ENCODE measurements at regions not wholly inside any gene's neighbourhood (a gene's known extent, or its start where the extent isn't known, plus 50 kb on each side); places are given as distances from the start of the nearest gene placed in this dataset.
"Not testable (repeated sequence)": the region's sequence is repeated elsewhere in the genome, so short reads cannot be mapped to it uniquely, and the experiment has no call there.

DNA sequence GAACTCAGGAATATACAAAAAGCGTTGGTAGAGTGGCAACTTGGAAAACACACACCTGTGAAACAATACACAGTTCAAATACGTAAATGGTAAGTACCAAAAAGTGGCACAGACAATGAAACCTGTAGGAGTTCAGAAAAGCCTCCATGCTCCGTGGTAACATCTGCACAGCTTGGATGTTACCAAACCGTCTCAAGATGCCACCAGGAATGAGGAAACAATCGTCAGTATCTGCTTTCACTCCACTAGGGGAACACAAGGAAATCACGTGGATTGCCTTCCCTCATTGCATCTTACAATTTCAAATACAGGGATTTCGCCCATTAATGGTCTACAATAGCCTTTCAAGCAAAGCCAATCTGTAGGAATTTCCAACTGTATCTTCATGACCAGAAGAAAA, 224.6 kb upstream of the LRRC61 start:
- DNase-seq (ENCODE audit: low read depth in 3 of 3, low spot score in 1 of 3): not testable (repeated sequence)

DNA sequence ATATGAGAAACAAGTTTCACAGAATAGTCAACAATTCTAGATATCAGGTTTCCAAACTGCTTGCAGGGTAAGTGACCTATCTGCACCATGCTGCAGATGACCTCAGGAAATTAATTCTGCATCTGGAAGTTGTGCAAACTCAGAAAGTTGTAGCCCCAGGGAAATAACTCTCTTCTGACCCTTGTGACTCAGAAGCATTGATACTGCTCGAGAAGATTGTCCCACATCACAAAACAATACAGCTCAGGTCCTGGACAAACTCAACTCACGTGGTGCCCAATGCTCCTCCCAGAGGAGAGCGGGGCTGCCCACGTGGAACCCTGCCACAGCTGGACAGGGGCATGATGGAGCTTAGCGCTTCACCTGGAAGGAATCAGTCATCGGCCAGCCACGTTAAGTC, 221.9 kb upstream of the LRRC61 start:
- not testable (repeated sequence) for DNase-seq (ENCODE audit: low read depth in 3 of 3, low spot score in 1 of 3)

DNA sequence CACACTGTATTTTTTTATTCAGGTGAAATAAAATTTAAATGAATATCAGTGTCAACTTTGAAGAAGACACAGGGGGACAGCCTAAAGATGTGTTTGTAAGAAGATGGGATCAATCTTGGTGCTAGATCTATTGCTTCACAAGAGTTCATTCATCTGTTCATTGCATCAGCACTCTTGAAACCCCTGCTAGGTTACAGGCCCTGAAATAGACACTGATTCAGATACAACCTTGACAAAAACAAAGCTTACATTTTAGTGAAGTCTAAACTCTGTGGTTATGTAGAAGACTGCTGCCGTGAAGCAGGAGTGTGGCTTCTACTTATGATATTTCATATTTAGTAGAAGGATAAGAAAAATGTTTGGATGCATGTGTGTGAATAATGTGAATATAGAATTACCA, 215.9 kb upstream of the LRRC61 start:
- DNase-seq (ENCODE audit: low read depth in 3 of 3, low spot score in 1 of 3): not testable (repeated sequence)

DNA sequence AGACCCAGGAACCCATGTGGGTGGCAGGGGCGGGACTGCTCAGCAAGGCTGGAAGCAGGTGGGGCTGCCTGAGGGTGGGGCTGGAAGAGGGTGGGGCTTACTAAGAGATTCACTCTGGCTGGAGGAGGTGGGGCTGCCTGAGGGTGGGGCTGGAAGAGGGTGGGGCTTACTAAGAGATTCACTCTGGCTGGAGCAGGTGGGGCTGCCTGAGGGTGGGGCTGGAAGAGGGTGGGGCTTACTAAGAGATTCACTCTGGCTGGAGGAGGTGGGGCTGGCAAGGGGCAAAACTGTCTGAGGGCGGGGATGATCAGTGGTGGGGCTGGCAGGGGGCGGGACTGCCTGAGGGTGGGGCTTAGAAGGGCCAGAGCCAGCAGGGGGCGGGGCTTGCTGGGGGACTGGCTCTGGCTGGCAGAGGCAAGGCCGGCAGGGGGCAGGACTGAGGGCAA, 212.8 kb upstream of the LRRC61 start:
- DNase-seq (ENCODE audit: low read depth in 3 of 3, low spot score in 1 of 3): not testable (repeated sequence)

DNA sequence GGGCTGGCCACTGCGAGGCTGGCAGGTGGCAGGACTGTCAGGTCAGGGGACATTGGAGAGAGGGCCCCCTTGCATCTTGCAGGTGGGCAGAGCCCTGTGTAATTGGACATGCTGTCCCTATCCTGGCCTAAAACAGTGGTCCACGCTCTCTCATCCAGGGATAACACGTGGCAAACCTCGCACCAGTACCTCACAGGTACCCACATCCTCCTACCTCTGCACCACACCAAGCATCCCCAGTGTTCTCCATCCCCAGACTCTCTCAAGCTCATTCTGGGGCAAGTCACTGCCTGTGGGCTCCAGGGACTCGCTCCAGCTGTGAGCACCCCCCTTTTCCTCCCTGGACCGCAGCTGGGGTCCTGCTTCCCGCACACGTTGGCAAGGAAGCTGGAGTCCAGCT, 212.3 kb upstream of the LRRC61 start:
- DNase-seq (ENCODE audit: low read depth in 3 of 3, low spot score in 1 of 3): not testable (repeated sequence)

DNA sequence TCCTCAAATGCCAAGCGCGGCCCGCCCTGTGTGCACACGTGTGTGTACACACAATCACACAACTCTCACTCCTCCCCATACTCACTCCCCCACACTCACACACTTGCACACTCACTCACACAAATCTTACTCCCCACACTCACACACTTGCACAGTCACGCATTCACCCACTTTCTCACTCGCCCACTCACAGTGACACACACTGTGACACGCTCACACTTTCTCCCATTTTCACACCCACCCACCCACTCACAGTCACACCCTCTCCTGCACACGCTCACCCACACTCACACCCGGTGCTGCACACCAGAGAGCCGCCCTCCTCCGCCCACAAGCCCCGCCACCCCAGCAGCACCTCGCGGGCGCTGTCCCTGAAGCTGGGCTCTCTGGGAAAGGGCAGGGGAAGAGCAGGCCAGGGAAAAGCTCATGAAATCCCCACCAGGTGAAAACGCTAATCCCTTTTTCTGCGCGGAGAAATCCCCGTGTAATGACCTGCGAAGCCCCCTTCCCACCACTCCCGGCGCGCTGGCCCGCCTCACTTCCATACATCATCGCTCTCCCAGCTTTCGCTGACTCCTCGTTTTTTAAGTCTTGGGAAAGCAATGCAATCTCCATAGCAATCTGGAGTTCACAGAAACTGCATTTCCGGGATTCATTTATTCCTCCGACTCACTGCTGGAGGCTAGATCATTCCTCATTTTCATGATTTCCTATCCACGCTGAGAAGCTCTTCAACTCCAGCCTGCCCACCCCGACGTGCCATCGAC, 211.6 kb upstream of the LRRC61 start:
- DNase-seq (ENCODE audit: low read depth in 3 of 3, low spot score in 1 of 3): not testable (repeated sequence)

DNA sequence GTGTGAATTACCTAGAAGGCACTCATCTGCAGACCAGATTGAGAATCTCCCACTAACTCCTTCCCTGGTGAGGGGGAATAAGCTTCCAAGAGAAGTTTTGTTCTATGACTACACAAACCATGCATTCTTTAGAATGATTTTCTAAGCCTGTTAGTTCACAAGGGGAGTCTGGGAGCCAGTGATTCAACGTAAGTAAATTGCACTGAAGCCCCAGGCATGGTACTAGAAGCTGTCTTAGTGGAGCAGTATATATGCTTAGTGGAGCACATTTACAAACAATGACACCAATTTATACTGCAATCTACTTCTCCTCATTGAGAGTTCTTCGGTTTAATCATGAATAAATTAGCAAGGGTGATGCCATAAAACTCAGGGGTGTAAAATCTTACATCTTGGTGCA, 209.9 kb upstream of the LRRC61 start:
- DNase-seq (ENCODE audit: low read depth in 3 of 3, low spot score in 1 of 3): not testable (repeated sequence)

DNA sequence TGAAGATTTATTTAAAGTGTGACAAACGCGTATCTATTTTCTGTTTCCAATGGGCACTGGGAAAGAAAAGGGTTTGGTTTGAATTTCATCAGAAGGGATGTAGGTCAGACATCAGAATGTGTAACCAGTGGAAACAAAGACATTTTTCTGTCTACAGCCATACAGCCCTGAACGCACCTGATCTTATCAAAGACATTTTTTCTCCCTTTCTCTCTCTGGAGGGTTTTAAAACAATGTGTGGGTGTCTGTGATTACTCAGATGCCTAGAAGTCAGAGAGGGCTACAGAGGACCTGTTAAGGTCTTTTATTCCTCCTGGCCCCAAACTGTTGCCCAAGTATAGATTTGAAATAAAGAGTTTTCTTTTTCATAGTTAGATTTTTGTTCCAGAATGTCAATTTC, 208.6 kb upstream of the LRRC61 start:
- DNase-seq (ENCODE audit: low read depth in 3 of 3, low spot score in 1 of 3): not testable (repeated sequence)

DNA sequence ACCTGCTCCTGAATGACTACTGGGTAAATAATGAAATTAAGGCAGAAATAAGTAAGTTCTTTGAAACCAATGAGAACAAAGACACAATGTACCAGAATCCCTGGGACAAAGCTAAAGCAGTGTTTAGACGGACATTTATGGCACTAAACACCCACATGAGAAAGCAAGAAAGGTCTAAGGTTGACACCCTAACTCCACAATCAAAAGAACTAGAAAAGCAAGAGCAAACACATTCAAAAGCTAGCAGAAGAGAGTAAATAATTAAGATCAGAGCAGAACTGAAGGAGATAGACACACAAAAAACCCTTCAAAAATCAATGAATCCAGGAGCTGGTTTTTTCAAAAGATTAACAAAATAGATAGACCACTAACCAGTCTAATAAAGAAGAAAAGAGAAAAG, 203.2 kb upstream of the LRRC61 start:
- not testable (repeated sequence) for DNase-seq (ENCODE audit: low read depth in 3 of 3, low spot score in 1 of 3)

DNA sequence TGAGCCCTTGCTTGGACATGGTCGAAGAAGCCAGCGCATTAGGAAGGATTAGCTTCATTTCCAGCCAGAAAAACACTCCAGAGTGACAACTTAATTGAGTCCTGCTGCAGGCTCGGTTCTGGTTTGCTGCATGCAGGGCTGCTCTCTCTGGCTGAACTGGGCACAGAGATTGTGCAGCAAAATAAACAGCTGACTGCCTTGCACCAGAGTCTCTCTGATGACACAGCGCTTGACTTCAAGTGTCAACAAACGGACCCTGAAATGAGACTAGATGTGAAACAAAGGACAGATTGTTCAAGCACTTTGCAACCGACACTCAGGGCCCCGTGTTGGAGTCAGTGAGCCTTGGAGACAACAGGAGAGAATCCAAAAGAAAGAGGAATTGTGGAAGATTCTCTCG, 197.3 kb upstream of the LRRC61 start:
- not testable (repeated sequence) for DNase-seq (ENCODE audit: low read depth in 3 of 3, low spot score in 1 of 3)

DNA sequence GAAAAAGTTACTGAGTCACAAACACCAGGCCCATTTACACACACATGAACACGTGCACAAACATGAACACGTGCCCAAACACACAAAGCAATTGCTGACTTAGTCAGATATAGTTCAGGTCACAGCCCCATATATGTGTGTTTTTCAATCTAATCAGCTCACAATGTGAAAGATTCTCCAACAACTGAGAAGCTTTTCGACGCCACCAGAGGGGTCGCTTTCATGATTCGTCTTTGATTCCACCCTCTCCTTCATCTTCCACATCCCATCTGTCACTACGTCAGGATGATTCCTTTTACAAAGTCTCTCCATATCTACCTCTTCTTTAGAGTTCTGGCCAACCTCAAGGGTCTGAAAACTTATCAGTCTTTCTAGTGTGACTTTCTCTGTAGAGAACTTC, 188.7 kb upstream of the LRRC61 start:
- not testable (repeated sequence) for DNase-seq (ENCODE audit: low read depth in 3 of 3, low spot score in 1 of 3)

DNA sequence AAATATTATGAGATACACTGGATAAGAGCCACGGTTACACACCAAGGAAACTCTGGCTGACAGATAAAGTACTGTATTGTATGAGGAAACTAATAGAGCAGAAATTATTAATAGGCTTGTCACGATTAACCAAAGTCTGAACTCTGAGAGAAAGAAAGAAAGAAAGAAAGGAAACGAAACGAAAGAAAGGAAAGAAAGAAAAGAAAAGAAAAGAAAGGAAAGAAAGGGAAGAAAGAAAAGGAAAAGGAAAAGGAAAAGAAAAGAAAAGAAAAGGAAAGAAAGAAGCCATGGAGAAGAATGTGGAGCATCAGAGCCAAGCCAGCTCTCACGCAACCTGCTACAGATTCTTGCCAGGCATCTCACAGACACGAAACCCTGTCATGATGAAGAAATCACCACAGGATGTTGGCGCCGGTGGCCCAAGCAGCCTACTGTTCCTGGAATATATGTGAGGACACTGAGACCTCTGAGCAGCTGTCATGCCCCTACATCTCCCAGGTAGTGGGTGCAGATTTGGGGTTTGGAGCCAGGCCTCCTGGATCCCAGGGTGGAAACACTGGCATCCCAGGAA, 187.4 kb upstream of the LRRC61 start:
- DNase-seq (ENCODE audit: low read depth in 3 of 3, low spot score in 1 of 3): not testable (repeated sequence)

DNA sequence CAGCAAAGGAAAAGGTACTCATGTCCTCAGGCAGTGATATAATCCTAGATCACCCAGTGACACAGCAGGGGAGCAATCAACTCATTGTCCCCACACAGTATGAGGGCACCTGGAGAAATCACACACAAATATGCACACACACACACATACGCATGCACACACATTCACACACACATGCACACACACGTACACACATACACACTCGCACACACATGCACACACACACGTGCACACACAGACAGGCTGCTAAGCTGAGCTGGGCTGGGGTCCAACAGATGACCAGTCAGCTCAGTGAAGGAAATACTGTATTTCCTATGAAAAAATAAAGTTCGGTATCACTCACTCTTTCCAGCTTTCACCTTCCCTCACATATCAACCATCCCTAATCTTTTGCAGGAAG, 183.3 kb upstream of the LRRC61 start:
- DNase-seq (ENCODE audit: low read depth in 3 of 3, low spot score in 1 of 3): not testable (repeated sequence)

DNA sequence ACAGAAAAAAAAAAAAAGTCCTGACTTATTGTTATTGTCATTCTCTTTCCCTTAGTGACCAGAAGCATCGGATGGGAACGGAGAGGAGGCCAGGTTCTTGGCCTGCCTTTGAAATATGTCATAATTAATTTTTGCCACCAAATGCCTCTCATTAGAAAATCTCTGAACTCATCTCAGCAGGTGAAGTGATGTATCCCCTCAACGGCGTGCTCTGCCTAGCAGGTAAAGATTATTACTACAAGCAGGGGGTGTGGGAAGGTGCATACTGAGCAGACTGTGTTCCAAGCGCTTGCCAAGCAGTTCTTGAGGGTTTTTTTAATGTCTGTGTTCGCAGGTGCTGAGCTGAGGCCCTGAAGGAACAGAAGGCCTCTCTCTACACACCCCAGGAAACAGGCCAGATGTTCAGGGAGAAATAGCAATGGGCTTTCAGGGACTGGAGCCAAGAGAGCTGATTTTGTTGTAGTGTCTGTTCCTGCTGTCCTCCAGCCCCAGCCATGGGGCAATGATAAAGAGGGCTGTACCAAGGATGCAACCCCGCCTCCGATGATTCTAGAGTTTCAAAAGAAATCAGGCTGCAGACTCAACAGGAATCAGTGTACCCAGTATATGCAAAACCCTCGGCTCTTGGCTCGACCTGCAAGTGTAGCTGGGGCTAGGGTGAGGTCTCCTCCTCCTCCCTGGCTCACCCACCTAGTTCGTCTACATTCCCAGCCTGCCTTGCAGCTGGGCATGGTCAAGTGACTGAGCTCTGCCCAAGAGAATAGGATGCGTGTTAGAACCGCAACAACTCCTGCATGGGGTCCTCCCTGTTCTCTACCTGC, 181.4 kb upstream of the LRRC61 start:
- DNase-seq (ENCODE audit: low read depth in 3 of 3, low spot score in 1 of 3): not testable (repeated sequence)

DNA sequence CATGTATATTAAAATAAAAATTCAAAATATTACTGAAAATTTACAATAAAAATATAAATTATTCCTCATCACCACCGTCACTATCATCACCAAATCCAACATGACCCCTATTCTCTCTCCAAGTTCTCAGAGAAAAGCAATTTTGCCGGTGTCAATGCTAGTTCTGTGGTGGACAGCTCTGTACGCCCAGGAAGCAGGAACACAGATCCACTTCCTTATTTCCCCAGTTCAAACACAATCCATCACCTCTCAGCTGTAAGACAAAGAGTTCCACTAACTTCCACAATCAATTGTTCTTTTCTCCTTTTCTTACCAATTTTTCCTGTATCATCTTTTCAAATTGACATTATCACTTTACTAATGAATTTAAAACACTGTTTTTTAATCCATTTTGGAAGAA, 177.0 kb upstream of the LRRC61 start:
- DNase-seq (ENCODE audit: low read depth in 3 of 3, low spot score in 1 of 3): not testable (repeated sequence)

DNA sequence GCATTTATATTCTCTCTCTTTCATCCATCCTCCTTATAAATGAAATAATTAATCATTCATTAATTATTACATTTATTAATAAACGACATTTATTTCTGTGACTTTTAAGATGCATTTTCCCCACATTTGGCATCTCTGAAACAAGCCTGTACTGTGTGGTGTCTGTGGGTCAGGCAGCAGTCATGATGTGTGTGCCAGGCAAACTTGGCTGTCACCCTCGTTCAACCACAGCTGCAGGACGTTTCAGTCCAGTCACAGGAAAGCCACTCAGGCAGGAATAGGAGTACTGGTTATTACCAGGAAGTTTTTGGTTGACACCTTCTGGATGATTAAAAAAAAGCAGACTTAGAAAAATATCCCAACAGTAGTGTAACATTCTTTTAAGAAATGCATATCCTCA, 175.6 kb upstream of the LRRC61 start:
- DNase-seq (ENCODE audit: low read depth in 3 of 3, low spot score in 1 of 3): not testable (repeated sequence)

DNA sequence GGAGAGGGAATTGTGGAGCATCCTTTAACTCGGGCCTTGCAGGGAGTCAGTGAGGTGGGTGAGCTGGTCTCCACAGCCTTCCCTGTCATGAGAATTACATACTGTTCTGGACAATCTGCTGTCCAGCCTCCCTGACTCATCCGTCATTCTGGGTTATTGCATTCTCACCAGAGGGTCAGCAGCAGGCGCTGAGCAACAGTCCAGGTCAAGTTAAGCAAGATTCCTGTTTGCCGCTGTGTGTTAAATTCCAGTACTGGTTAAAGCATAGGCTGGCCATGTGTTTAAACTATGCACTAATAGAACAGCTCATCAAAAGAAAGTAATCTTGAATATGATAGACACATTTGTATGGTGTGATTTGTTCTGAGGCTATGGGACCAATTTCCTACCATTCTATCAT, 167.1 kb upstream of the LRRC61 start:
- DNase-seq (ENCODE audit: low read depth in 3 of 3, low spot score in 1 of 3): not testable (repeated sequence)

DNA sequence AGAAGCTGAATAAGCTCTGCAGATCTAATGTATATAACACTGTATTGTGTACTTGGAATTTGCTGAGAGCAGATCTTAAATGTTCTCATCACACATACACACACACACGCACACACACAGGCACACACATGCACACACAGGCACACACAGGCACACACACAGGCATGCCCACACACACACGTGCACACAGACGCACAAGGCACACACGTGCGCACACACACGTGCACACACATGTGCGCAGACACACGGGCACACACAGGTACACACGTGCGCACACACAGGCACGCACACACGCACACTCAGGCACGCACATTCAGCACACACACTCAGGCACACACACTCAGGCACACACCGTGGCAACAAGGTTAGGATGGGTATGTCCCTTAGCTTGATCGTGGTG, 164.5 kb upstream of the LRRC61 start:
- DNase-seq (ENCODE audit: low read depth in 3 of 3, low spot score in 1 of 3): not testable (repeated sequence)

DNA sequence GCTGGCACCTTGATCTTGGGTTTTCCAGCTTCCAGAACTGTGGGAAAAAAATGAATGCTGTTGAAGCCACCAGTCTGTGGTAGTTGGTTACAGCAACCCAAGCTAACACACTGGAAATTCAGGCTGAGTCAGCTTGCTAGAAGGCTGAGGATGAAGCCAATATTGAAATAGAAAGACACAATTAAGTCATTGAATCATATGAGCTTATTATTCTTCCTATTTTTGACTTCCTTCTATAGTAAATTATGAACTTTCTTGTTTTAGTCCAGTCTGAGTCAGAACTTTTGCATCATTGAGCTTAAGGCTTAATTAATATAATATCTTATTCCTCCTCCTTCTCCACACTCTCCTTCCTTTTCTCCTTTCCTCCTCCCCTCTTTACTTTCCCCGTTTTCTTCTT, 153.6 kb upstream of the LRRC61 start:
- not testable (repeated sequence) for DNase-seq (ENCODE audit: low read depth in 3 of 3, low spot score in 1 of 3)

DNA sequence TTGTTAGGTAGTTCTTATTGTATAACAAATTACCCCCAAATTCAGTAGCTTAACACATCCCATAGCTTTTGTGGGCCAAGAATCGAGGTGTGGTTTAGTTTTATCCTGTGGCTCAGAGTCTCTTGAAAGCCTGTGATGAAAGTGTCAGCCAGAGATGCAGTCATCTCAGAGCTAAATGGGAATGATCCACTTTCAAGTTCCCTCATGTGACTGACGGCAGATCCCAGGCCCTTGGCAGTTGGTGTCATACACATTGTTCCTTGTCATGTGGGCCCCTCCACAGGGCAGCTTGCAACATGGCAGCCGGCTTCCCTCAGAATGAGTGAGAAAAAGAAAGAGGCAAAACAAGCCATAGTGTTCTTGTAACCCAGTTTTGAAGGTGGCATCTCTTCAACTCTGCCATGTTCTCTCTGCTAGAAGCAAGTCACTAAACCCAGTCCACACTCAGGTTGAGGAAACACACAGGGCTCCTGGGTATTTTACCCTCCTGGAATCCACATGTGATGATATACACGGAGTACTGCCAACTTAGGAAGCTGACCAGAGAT, 153.1 kb upstream of the LRRC61 start:
- not testable (repeated sequence) for DNase-seq (ENCODE audit: low read depth in 3 of 3, low spot score in 1 of 3)

DNA sequence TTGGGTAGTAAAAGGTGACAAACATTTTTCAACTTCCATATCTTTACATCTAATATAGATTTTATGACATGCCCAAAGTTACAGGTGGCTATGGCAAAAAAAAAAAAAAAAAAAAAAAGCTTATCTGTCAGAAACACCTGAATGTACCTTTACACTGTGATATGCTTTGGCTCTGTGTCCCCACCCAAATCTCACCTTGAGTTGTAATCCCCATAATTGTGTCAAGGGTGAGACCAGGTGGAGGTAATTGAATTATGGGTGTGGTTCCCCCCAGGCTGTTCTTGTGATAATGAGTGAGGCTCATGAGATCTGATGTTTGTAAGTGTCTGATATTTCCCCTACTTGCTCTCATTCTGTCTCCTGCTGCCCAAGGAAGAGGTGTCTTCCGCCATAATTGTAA, 139.6 kb upstream of the LRRC61 start:
- not testable (repeated sequence) for DNase-seq (ENCODE audit: low read depth in 3 of 3, low spot score in 1 of 3)

DNA sequence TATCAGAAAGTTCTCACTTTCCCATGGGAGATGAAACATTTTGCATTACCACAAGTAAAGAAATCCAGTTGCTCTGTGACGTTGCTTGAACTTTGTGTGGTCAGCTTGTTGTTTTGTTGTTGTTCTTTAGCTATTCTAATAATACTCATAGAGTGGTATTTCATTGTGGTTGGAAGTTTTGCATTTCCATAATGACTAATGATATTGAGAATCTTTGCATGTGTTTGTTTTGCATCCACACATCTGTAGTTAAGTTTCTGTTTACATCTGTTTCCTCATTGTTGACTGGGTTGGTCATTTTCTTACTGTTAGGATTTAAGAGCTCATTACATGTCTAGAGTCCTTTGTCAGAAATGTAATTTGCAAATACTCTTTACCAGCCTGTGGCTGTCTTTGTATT, 133.2 kb upstream of the LRRC61 start:
- not testable (repeated sequence) for DNase-seq (ENCODE audit: low read depth in 3 of 3, low spot score in 1 of 3)

Data from stimulated activated CD4-positive, alpha-beta T cell treated with anti-CD3 and anti-CD28 coated beads, TNF-alpha, amount 100 ng/mL, for 1 hour (primary cell).